Neural crest cell (in vitro differentiated cells): ENCODE measurements at regions not wholly inside any gene's neighbourhood (a gene's known extent, or its start where the extent isn't known, plus 50 kb on each side); places are given as distances from the start of the nearest gene placed in this dataset.

ENCODE experiments used
- DNase-seq: peaks from one replicate; pipeline ENCODE4 v3.0.0; 2021; ENCODE audit warnings: low read depth, mixed read lengths, low spot score
- H3K27ac Mint-ChIP-seq: one replicate; pipeline ENCODE4 v1.8.0; 2021; ENCODE audit warnings: mild to moderate bottlenecking, mixed read lengths; ENCODE audit not compliant: unreplicated experiment
- H3K27me3 Mint-ChIP-seq: 2 replicates; pipeline ENCODE4 v1.8.0; 2021; ENCODE audit warnings: low read depth, mild to moderate bottlenecking, mixed read lengths
- H3K36me3 Mint-ChIP-seq: 2 replicates; pipeline ENCODE4 v1.8.0; 2021; ENCODE audit warnings: low read depth, mild to moderate bottlenecking, mixed read lengths
- H3K4me1 Mint-ChIP-seq: 2 replicates; pipeline ENCODE4 v1.8.0; 2021; ENCODE audit warnings: mixed read lengths
- H3K4me3 Mint-ChIP-seq: one replicate; pipeline ENCODE4 v1.8.0; 2021; ENCODE audit warnings: mild to moderate bottlenecking, mixed read lengths
- H3K9me3 Mint-ChIP-seq: 2 replicates; pipeline ENCODE4 v1.8.0; 2021; ENCODE audit warnings: mixed read lengths
- TF ChIP-seq, protein P1 (sequence below): fragments of 200-600 bp; sonication (generic); conservative IDR thresholded peaks from 2 replicates; pipeline ENCODE4 v1.5.0; 2021; ENCODE audit warnings: antibody characterized with exemption, mild to moderate bottlenecking

DNA sequence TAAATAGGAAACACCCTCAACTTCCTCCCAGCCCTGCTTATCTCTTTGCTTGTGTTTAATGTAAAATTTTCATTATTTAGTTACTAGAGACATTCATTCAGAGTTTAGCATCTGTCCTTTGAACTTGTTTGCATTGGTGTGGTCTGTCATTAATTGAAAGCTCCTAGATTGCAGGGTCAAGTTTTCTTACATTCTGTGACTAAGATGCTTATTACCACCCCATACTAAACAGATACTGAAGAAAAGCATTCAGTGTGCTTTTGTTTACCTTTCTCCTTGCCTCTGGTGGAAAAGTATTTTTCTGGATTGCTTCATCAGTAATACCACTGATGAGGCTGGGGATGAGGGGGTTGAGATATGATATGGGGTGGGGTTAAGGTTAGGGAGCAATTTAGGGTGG is 199.0 kb downstream of the SAMD5 start:
- Mint-ChIP-seq H3K36me3 (no peaks in the 10 kb centered on the region), H3K4me3 (no peak overlapping the region), H3K9me3 (no peaks in the 10 kb centered on the region), H3K27ac (no peak overlapping the region), H3K4me1 (no peaks in the 10 kb centered on the region), H3K27me3 (no peaks in the 10 kb centered on the region)
- DNase-seq: no peak
- TF ChIP-seq, protein P1, sequence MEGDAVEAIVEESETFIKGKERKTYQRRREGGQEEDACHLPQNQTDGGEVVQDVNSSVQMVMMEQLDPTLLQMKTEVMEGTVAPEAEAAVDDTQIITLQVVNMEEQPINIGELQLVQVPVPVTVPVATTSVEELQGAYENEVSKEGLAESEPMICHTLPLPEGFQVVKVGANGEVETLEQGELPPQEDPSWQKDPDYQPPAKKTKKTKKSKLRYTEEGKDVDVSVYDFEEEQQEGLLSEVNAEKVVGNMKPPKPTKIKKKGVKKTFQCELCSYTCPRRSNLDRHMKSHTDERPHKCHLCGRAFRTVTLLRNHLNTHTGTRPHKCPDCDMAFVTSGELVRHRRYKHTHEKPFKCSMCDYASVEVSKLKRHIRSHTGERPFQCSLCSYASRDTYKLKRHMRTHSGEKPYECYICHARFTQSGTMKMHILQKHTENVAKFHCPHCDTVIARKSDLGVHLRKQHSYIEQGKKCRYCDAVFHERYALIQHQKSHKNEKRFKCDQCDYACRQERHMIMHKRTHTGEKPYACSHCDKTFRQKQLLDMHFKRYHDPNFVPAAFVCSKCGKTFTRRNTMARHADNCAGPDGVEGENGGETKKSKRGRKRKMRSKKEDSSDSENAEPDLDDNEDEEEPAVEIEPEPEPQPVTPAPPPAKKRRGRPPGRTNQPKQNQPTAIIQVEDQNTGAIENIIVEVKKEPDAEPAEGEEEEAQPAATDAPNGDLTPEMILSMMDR: no peak

DNA sequence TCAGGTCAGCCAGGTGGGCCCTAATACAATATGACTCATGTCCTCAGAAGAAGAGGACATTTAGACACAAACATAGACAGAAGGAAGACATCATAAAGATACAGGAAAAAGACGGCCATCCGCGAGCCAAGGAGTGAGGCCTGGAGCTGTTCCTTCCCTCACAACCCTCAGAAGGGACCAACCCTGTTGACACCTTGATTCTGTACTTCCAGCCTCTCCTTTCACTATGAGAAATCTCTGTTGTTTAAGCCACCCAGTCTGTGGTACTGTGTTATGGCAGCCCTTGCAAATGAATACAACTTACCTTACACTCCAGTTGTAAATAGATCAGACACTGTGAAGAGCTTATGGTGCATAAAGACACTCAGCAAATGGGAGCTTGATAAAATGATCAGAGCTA is 199.7 kb downstream of the SAMD5 start:
- Mint-ChIP-seq H3K27me3 (no peaks in the 10 kb centered on the region), H3K9me3 (no peaks in the 10 kb centered on the region), H3K27ac (no peak overlapping the region), H3K36me3 (no peaks in the 10 kb centered on the region), H3K4me3 (no peak overlapping the region), H3K4me1 (no peaks in the 10 kb centered on the region)
- TF ChIP-seq, protein P1: no peak
- no peak for DNase-seq

DNA sequence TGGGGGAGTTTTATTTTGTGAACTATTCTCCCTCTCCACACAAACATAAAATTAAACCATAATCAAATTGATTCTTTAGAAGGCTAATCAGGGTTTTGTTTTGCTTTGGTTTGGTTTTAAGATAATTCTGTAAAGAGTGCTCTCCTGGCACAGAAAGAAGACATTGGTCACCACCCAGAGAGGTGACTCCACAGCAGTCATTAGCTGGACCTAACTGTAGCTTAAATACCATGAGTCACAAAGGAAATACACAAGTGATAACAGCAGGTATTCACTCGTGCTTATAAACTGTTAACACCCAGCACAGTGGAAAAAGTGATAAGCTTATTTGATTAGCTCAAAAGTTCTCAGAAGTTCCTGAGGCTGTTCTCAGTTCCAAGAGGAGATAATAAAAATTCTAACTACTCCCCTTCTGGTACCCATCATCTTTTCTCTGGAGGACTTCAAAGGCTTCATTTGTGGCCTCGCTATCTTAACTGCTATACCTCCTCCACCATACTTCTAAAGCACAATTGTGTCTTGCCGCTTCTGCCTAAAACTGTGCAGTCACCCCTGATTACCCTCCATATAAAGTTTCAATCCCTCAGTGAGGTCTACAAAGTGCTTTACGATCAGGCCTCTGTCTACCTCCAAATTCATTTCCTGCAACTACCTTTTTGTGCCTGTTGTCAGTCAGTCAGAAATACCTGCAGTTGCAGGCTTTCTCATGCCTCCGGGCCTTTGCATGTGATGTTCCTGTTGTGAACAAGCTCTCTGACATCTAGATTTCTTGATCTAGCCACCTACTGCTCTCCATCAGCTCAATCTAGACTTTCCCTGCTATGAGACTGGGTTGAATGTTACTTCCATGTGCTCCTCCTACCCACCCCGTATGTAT is 201.1 kb downstream of the SAMD5 start:
- Mint-ChIP-seq H3K4me3 (no peak overlapping the region), H3K4me1 (no peaks in the 10 kb centered on the region), H3K27me3 (no peaks in the 10 kb centered on the region), H3K9me3 (no peaks in the 10 kb centered on the region), H3K36me3 (no peaks in the 10 kb centered on the region), H3K27ac (no peak overlapping the region)
- TF ChIP-seq, protein P1: no peak
- no peak for DNase-seq

DNA sequence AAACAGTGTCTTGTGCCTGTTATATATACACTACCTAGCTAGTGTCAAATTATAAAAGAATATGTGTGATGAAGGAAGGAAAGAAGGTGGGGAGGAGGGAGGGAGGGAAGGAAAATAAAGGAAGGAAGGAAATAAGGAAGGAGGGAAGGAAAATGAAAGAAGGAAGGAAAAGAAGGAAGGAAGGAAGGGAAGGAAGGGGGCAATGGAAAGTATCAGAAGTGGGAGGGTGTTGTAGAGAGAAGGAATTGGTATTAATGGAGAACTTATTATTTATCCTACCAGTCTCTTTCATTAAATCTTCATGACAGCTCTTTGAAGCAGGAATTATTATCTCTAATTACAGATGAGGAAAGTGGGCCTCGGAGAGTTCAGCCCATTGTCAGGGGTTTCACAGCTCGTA is 202.4 kb downstream of the SAMD5 start:
- Mint-ChIP-seq H3K4me1 (no peaks in the 10 kb centered on the region), H3K27me3 (no peaks in the 10 kb centered on the region), H3K9me3 (no peaks in the 10 kb centered on the region), H3K36me3 (no peaks in the 10 kb centered on the region), H3K4me3 (no peak overlapping the region), H3K27ac (no peak overlapping the region)
- no peak for DNase-seq
- TF ChIP-seq, protein P1: no peak

GRCh38 chr6:147711476-147711875 is 203.0 kb downstream of the SAMD5 start:
- no peak overlapping the region for H3K27ac Mint-ChIP-seq
- H3K4me3 Mint-ChIP-seq: no peak overlapping the region
- no peaks in the 10 kb centered on the region for H3K36me3 Mint-ChIP-seq
- no peaks in the 10 kb centered on the region for H3K4me1 Mint-ChIP-seq
- TF ChIP-seq, protein P1: no peak
- H3K27me3 Mint-ChIP-seq: no peaks in the 10 kb centered on the region
- DNase-seq: no peak
- no peaks in the 10 kb centered on the region for H3K9me3 Mint-ChIP-seq
